GM12864 (cell line): ENCODE measurements at regions not wholly inside any gene's neighbourhood (a gene's known extent, or its start where the extent isn't known, plus 50 kb on each side); places are given as distances from the start of the nearest gene placed in this dataset.

Source experiments
- DNase-seq: peaks from one replicate; pipeline ENCODE4 v3.0.0-alpha.2; 2011; ENCODE audit warnings: low read depth
- H3K4me3 ChIP-seq: 2 replicates; pipeline ENCODE4 v1.5.1; 2011; ENCODE audit warnings: mild to moderate bottlenecking, low read depth, low read length, control low read depth
- TF ChIP-seq, protein P1 (sequence below): IDR thresholded peaks from 2 replicates; pipeline ENCODE4 v1.5.1; 2011; ENCODE audit warnings: low read depth, mild to moderate bottlenecking, moderate library complexity, low read length, control low read depth, inconsistent platforms; ENCODE audit errors: missing control alignments

DNA sequence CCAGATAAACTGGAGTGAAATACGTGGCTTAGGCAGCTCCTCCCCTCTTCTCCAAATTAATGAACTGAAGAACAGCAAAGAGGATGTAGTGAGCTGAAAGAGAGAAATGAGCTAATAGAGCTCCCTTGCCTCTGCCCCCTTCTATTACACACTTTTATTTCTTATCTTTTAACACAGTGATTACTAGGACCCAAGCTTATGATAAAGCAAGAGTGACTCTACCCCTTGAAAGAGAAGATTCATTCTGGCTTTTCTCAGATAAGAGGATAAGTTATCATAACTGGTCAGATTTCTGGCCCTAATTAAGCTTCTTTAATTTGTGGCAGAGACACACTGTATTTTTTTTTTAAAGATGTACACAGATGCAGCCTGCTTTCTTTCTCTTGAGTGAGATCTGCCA, 102.2 kb downstream of the MSTN start:
- no peak for DNase-seq
- no peak overlapping the region for H3K4me3 ChIP-seq
- TF ChIP-seq, protein P1, sequence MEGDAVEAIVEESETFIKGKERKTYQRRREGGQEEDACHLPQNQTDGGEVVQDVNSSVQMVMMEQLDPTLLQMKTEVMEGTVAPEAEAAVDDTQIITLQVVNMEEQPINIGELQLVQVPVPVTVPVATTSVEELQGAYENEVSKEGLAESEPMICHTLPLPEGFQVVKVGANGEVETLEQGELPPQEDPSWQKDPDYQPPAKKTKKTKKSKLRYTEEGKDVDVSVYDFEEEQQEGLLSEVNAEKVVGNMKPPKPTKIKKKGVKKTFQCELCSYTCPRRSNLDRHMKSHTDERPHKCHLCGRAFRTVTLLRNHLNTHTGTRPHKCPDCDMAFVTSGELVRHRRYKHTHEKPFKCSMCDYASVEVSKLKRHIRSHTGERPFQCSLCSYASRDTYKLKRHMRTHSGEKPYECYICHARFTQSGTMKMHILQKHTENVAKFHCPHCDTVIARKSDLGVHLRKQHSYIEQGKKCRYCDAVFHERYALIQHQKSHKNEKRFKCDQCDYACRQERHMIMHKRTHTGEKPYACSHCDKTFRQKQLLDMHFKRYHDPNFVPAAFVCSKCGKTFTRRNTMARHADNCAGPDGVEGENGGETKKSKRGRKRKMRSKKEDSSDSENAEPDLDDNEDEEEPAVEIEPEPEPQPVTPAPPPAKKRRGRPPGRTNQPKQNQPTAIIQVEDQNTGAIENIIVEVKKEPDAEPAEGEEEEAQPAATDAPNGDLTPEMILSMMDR, result no peak

DNA sequence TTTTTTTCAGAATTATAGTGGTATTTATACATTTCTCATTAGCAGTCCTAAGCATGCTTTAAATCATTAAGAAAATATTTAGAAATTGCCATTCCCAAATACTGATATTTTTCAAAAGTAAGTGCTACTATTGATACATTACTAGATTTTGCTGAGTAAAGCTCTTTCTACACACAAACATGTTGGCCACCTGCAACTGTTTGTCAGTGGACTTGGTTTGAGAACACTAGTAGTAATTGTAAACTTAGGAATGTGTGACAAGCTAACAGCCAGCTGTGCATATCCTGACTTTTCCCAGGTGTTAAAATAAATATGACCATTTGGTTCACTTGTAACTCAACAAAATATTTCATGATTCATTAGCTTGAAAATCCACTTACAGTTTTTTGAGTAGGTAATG, 103.1 kb downstream of the MSTN start:
- no peak for DNase-seq
- TF ChIP-seq, protein P1, result no peak
- H3K4me3 ChIP-seq, result no peak overlapping the region

DNA sequence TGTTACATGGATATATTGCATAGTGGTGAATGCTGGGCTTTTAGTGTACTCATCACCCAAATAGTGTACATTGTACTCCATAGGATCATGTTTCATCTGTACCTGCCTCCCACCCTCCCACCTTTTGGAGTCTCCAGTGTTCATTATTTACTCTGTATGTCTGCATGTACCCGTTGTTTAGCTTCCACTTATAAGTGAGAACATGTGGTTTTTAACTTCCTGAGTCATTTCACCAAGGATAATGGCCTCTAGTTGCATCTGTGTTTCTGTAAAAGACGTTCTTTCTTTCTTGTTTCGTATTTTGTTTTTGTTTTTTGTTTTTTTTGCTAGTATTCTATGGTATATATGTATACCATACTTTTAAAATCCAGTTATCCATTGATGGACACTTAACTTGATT, 107.5 kb downstream of the MSTN start:
- peak; percentile 53 for DNase-seq
- H3K4me3 ChIP-seq, result no peak overlapping the region
- TF ChIP-seq, protein P1, result no peak

DNA sequence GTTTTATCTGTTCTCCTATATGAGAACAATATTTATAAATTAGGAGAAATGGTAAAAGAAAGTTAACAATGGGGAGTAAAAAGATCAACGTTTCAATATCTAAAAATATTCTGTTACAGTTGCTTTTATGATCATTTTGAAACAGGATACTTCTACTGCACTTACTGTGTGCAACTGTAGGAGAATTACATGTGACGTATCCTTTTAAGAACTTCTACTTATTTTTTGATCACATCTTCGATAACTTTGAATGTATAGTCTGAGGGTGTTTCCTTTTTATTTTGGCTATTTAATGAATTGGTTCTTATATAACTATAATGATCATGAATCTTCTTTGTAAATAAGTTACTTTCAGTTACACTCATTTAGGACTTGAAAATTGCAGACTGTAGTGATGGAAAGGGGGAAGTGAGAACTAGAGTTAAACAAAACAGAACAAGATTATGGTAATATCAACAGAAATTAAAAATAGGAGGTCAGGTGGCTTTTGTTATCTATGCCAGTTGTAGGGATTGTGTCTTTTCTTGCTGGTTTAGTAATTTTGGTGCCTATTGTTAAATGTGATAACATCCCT, 109.9 kb downstream of the MSTN start:
- TF ChIP-seq, protein P1, result no peak
- peak; percentile 73 for DNase-seq
- no peak overlapping the region for H3K4me3 ChIP-seq

DNA sequence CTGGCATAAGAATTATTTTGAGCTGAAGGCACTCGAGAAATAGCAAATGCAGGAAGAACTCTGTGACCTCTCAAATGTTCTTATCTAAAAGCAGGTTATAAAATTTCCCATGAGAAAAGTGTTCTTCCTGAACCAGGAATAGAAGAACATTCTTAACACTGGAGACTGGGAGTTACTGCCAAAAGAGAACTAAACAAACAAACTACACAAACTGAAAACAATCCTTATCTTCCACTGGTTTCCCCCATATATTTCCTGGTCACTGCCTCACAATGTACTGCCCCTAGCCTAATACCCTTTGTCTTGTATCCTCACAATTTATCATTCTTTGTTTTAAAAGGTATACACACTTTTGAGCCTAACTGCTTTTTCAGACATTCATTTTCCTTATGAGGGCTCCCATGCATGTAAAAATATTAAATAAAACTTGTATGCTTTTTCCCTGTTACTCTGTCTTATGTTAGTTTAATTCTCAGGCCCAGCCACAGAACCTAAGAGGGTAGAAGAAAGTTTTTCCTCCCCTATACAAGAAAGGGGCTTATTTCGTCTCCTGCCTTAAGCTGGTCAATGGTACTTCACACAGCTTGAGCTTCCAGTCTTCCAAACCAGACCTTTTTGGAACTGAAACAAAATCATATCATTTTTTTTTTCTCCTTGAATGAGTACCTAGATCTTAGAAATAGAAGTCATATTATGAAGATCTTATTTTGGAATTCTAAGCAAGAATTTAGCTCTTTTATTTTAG, 110.6 kb downstream of the MSTN start:
- no peak overlapping the region for H3K4me3 ChIP-seq
- TF ChIP-seq, protein P1, result no peak
- DNase-seq, result peak; percentile 30

DNA sequence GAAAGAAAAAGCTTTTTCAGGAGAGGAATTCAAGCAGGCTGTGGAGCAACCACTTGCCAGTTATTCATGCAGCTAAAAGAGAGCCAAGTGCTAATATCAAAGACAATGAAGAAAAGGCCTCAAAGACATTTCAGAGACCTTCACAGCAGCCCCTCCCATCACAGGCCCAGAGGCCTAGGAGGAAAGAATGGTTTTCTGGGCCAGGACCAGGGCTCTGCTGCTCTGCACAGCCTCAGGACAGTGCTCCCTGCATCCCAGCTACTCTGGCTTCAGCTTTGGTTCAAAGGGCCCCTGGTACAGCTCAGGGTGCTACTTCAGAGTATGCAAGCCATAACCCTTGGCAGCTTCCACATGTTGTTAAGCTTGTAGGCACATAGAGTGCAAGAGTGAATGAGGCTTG, 119.5 kb downstream of the MSTN start:
- no peak overlapping the region for H3K4me3 ChIP-seq
- TF ChIP-seq, protein P1, result no peak
- DNase-seq, result no peak

DNA sequence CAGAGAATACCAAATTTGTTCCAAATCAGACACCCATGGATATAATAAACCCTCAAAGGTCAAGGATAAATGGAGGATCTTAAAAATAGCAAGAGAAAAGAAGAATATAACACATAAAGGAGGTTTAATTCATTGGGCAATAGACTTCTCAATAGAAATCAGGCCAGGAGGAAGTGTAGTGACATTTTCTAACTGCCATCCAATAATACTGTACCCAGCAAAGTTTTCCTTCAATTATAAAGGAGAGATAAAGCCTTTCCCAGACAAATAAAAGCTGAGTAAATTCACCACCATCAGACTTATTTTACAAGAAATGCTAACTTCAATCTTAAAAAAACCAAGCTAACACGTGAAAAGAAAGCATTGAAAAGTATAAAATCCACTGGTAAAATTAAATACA, 121.6 kb downstream of the MSTN start:
- no peak overlapping the region for H3K4me3 ChIP-seq
- DNase-seq, result no peak
- TF ChIP-seq, protein P1, result no peak
